ENCODE measurements at regions not wholly inside any gene's neighbourhood (a gene's known extent, or its start where the extent isn't known, plus 50 kb on each side); places are given as distances from the start of the nearest gene placed in this dataset.
A peak's percentile ranks its signal among the peaks of the same experiment; 100 is the strongest.

- Histone ChIP-seq H3K9me3 (replicated peaks; ENCODE audit: control insufficient read depth, insufficient read depth, low read length) (no peaks in the 10 kb centered on the region), H3K27me3 (replicated peaks in 1 of 2; ENCODE audit: control insufficient read depth in 2 of 2, insufficient read depth in 2 of 2, low read length in 1 of 2) (no peaks in the 10 kb centered on the region), H3K36me3 (ENCODE audit: control insufficient read depth in 2 of 2, insufficient read depth in 2 of 2, low read length in 1 of 2) (no peaks in the 10 kb centered on the region), H3K4me1 (ENCODE audit: control insufficient read depth, insufficient read depth, low read length) (no peaks in the 10 kb centered on the region), H4K20me1 (ENCODE audit: control insufficient read depth, insufficient read depth) (no peaks in the 10 kb centered on the region), H3K27ac (ENCODE audit: control insufficient read depth, insufficient read depth) (no peak overlapping the region), H3K79me2 (ENCODE audit: control insufficient read depth, insufficient read depth, low read length) (no peaks in the 10 kb centered on the region), H3K9ac (ENCODE audit: control insufficient read depth, insufficient read depth, low read length) (no peak overlapping the region), H3K4me2 (ENCODE audit: control insufficient read depth, insufficient read depth) (no peak overlapping the region), H2AFZ (ENCODE audit: control insufficient read depth, low read depth, low read length) (no peak overlapping the region), H3K4me3 (no peak overlapping the region)
- DNase-seq (ENCODE audit: low read depth, low spot score) (no peak), ATAC-seq (no peak), FAIRE-seq (no peak)
- in situ Hi-C loops (cut with MboI) (no loop called here), intact Hi-C loops (cut with micrococcal nuclease; ENCODE audit: unreplicated experiment) (loop anchor here (10.0 kb wide), 1 partner anchor 393 kb away; no protein-coding TSS in a partner anchor)
- ChIA-PET RAD21 (ENCODE audit: unreplicated experiment) (no interaction called here), CTCF (interaction anchor here (0.6 to 1.6 kb wide), 3 partner anchors 250 to 394 kb away, joined by 3 read pairs; no protein-coding TSS in a partner anchor), POLR2A (no interaction called here), SMC1A (ENCODE audit: uncharacterized antibody, unreplicated experiment) (interaction anchor here (1.1 kb wide), 1 partner anchor 251 kb away, joined by 4 read pairs; no protein-coding TSS in a partner anchor)
- TF ChIP-seq PKNOX1 (IDR thresholded peaks at IDR 0.05): no peak
- peak; percentile 34; the same call in 1 of the 2 replicates for TF ChIP-seq RAD21 (IDR thresholded peaks at IDR 0.05; ENCODE audit: insufficient read depth, low read depth, low read length)
- TF ChIP-seq CTCF (IDR thresholded peaks at IDR 0.05 in 2 of 3, conservative IDR thresholded peaks at IDR 0.05 in 1 of 3; ENCODE audit: control insufficient read depth in 2 of 3, extremely low read depth in 1 of 3, insufficient read depth in 1 of 3, low read depth in 3 of 3, low read length in 3 of 3): peak in 2 of 3 experiments; percentile 16 to 33; a peak in 3 of 6 replicates
- 0% methylated on average over 2 of the region's 2 CpGs for WGBS (ENCODE audit: insufficient coverage, insufficient replicate concordance, low lambda C conversion rate, missing lambda C conversion rate)
- BruUV-seq (replicated peaks): no TSS peak
Observed at GRCh38 chr11:82038154-82038553, 695.5 kb downstream of the FAM181B start.

- no peaks in the 10 kb centered on the region for H3K9me3 ChIP-seq (replicated peaks; ENCODE audit: control insufficient read depth, insufficient read depth, low read length)
- in situ Hi-C loops (cut with MboI) (no loop called here), intact Hi-C loops (cut with micrococcal nuclease; ENCODE audit: unreplicated experiment) (loop anchor here (10.0 kb wide), 1 partner anchor 390 kb away; no protein-coding TSS in a partner anchor)
- DNase-seq (ENCODE audit: low read depth, low spot score) (no peak), FAIRE-seq (no peak), ATAC-seq (no peak)
- ChIA-PET POLR2A (no interaction called here), SMC1A (ENCODE audit: uncharacterized antibody, unreplicated experiment) (interaction anchor here (0.6 kb wide), 1 partner anchor 247 kb away, joined by 3 read pairs; no protein-coding TSS in a partner anchor), CTCF (interaction anchor here (1.1 kb wide), 1 partner anchor 12 kb away, joined by 3 read pairs; no protein-coding TSS in a partner anchor), RAD21 (ENCODE audit: unreplicated experiment) (no interaction called here)
- no peak overlapping the region for H2AFZ ChIP-seq (ENCODE audit: control insufficient read depth, low read depth, low read length)
- no peaks in the 10 kb centered on the region for H3K4me1 ChIP-seq (ENCODE audit: control insufficient read depth, insufficient read depth, low read length)
- H3K9ac ChIP-seq (ENCODE audit: control insufficient read depth, insufficient read depth, low read length): no peak overlapping the region
- H3K79me2 ChIP-seq (ENCODE audit: control insufficient read depth, insufficient read depth, low read length): no peaks in the 10 kb centered on the region
- no peak overlapping the region for H3K27ac ChIP-seq (ENCODE audit: control insufficient read depth, insufficient read depth)
- TF ChIP-seq USF2 (IDR thresholded peaks at IDR 0.05; ENCODE audit: borderline replicate concordance, low read depth, low read length) (no peak), ZNF384 (IDR thresholded peaks at IDR 0.05; ENCODE audit: borderline replicate concordance, low read depth, low read length) (no peak), PAX5 (IDR thresholded peaks at IDR 0.05; ENCODE audit: borderline replicate concordance, low read depth, low read length) (no peak), POLR2A (IDR thresholded peaks at IDR 0.05; ENCODE audit: low read depth, low read length) (no peak), RB1 (IDR thresholded peaks at IDR 0.05; ENCODE audit: borderline replicate concordance) (no peak), NBN (IDR thresholded peaks at IDR 0.05) (no peak), STAT1 (conservative IDR thresholded peaks at IDR 0.05) (no peak), TAF1 (IDR thresholded peaks at IDR 0.05; ENCODE audit: borderline replicate concordance, low read depth, low read length) (no peak)
- no TSS peak for BruUV-seq (replicated peaks)
- 0% methylated on average over 1 of the region's 1 CpG for WGBS (ENCODE audit: insufficient coverage, insufficient replicate concordance, low lambda C conversion rate, missing lambda C conversion rate)
- no peak overlapping the region for H3K4me2 ChIP-seq (ENCODE audit: control insufficient read depth, insufficient read depth)
- H3K27me3 ChIP-seq (replicated peaks in 1 of 2; ENCODE audit: control insufficient read depth in 2 of 2, insufficient read depth in 2 of 2, low read length in 1 of 2): no peaks in the 10 kb centered on the region
- no peaks in the 10 kb centered on the region for H4K20me1 ChIP-seq (ENCODE audit: control insufficient read depth, insufficient read depth)
- H3K4me3 ChIP-seq: no peak overlapping the region
- H3K36me3 ChIP-seq (ENCODE audit: control insufficient read depth in 2 of 2, insufficient read depth in 2 of 2, low read length in 1 of 2): no peaks in the 10 kb centered on the region
Observed at GRCh38 chr11:82034527-82034926, 699.1 kb downstream of the FAM181B start.
